NCI-H1105 (cell line): ENCODE measurements at regions not wholly inside any gene's neighbourhood (a gene's known extent, or its start where the extent isn't known, plus 50 kb on each side); places are given as distances from the start of the nearest gene placed in this dataset.
"Not testable (repeated sequence)": the region's sequence is repeated elsewhere in the genome, so short reads cannot be mapped to it uniquely, and the experiment has no call there.

ENCODE experiments used
- DNase-seq: peaks from one replicate; lab custom pipeline; 2025; lab: John Stamatoyannopoulos, UW

DNA sequence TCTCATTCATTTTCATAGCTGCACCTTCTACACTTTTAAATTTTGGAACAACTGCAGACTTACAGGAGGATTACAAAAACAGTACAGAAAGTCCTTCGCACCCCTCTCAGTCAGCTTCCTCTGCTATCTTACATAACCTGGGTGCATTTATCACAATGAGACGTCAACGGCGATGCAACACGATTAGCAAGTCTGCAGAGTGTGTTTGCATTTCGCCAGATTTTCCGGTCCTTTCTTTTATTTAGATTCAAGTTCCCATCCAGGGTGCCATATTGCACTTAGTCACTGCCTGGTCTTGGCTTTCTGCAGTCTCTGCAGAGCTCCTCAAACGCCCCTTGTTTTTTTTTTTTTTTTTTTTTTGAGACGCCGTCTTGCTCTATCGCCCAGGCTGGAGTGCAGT lies 85.9 kb downstream of the ASMT start:
- no peak for DNase-seq

DNA sequence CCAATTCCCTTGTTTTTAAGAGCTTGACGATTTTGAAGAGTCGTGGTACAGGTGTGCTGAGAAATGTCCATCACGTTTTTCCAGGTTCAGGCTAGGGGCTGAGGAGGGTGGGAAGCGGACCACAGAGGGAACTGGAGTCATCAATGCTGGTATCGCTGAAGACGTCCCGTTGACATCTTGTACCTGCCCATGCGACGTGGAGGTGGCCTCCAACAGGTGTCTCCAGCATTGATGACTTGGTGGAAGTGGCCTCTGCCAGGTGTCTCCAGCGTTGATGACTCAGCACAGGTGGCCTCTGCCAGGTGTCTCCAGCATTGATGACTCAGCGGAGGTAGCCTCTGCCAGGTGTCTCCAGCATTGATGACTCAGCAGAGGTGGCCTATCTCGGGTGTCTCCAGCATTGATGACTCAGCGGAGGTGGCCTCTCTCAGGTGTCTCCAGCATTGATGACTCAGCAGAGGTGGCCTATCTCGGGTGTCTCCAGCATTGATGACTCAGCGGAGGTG lies 86.6 kb downstream of the ASMT start:
- not testable (repeated sequence) for DNase-seq

DNA sequence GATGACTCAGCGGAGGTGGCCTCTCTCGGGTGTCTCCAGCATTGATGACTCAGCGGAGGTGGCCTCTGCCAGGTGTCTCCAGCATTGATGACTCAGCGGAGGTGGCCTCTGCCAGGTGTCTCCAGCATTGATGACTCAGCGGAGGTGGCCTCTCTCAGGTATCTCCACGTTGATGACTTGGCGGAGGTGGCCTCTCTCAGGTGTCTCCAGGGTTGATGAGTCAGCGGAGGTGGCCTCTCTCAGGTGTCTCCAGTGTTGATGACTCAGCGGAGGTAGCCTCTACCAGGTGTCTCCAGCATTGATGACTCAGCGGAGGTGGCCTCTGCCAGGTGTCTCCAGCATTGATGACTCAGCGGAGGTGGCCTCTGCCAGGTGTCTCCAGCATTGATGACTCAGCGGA lies 87.3 kb downstream of the ASMT start:
- not testable (repeated sequence) for DNase-seq

DNA sequence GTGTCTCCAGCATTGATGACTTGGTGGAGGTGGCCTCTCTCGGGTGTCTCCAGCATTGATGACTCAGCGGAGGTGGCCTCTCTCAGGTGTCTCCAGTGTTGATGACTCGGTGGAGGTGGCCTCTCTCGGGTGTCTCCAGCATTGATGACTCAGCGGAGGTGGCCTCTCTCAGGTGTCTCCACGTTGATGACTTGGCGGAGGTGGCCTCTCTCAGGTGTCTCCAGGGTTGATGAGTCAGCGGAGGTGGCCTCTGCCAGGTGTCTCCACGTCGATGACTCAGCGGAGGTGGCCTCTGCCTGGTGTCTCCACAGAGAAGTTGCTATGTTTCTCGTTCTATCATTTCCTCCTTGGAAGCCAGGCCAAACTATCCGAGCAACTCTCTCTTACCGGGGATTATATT lies 87.7 kb downstream of the ASMT start:
- DNase-seq: not testable (repeated sequence)

DNA sequence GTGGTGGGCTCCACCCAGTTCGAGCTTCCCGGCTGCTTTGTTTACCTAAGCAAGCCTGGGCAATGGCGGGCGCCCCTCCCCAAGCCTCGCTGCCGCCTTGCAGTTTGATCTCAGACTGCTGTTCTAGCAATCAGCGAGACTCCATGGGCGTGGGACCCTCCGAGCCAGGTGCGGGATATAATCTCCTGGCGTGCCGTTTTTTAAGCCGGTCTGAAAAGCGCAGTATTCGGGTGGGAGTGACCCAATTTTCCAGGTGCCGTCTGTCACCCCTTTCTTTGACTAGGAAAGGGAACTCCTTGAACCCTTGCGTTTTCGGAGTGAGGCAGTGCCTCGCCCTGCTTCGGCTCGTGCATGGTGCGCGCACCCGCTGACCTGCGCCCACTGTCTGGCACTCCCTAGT lies 94.4 kb downstream of the ASMT start:
- DNase-seq: not testable (repeated sequence)

DNA sequence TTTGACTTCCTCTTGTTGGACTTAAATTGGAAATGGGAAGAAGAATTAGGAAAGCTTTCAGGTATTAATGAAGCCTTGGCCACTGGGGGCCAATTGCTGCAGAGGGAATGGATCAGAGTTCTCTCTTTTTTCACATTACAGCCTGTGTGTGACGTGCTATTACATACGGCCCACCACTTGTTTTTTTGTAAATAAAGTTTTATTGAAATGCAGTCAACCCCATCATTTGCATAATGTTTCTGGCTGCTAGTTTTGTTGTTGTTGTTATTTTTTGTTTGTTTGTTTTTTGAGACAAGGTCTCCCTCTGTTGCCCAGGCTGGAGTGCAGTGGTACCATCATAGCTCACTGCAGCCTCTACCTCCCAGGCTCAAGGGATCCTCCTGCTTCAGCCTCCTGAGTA lies 98.4 kb downstream of the ASMT start:
- DNase-seq: no peak

DNA sequence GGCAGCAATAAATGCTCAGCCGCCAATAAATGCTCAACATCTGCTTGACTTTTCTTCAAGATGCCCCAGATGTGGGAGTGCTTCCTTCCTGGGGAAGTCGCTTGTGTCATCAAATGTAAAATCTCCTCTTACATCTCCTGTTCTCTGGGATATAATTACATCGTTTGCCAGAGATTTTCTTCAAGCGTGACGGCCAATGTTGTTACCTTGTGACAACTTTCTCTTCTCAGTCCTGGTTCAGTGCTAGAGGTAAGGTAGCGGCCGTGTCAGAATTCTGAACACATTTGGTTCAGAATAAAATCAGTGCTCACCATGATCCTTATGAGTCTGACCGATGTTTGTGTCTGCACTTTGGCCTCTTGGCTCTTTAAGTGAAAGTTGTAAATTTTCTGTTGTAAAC lies 102.5 kb downstream of the ASMT start:
- DNase-seq: no peak

DNA sequence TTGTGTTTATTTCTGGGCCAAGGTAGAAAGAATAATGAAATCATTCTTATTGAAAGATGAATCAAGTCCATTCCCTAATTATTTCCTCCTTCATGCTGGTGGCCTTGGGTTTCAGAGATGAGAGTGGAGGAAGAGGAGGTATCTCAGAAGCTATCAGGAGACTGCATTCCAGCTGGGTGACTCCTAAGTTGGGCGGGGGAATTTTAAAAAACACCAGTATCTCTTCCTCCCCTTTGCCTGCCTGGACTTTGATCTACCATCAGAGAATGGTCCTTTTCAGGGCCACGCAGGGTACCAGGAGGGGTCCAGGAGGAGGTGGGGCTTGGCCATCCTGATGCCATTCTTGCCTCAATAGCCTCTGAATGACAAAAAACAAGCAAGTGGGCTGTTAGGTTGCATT lies 104.4 kb downstream of the ASMT start:
- DNase-seq: no peak

DNA sequence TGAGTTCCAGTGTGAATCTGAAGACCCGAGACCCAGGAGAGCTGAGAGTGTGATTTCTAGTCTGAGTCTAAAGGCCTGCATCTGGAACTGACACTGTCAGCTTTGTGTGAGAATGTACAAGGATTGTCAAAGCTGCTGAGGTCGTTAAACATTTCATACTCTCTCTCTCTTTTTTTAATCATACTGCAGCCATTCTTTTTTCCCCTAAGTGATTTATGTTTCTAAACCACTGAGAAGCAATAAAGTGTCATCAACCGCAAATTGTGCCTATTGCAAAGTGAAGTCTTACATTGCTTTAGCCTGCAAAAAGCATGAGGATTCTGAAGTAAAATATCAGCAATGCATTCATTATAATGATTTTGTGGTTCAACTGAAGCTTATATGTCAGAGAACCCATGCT lies 106.0 kb downstream of the ASMT start:
- DNase-seq: no peak

DNA sequence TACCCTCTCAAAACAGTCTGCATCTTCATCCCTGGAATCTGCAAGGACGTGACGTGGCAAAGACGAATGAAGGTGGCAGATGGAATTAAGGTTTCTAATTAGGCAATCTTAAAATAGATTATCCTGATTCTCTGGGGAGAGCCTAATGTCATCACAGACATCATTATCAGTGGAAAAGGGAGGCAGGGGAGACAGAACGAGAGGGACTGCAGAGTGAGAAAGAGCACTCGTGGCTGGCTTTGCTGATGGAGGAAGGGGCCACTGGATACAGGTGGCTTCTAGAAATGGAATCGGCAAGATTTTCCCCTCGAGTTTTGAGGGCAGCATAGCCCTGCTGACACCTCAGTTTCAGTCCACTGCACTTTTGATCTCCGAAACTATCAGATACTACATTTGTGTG lies 110.6 kb downstream of the ASMT start:
- DNase-seq: no peak

DNA sequence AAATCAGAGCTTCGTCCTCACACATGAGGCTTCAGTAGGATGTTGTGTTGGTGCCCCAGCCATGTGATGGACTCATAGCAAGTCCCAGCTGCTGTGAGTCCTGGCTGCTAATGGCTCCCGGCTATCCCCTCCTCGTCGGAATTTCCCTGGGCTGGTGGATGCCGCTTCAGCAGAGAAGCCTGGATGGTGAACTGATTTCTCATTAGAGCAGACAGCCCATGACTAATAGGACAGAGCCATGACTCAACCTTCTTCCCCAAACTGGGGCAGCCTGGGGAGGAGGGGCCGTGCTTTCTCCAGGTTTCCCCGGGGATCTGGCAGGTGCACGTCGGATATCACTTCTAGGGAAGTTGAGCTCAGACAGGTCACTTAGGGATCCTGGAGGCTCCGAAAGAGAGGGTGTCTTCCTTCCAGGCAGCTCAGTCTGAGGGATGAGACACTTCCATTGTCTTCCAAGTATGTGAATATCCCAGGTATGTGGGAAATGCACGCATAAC lies 112.7 kb downstream of the ASMT start:
- no peak for DNase-seq

DNA sequence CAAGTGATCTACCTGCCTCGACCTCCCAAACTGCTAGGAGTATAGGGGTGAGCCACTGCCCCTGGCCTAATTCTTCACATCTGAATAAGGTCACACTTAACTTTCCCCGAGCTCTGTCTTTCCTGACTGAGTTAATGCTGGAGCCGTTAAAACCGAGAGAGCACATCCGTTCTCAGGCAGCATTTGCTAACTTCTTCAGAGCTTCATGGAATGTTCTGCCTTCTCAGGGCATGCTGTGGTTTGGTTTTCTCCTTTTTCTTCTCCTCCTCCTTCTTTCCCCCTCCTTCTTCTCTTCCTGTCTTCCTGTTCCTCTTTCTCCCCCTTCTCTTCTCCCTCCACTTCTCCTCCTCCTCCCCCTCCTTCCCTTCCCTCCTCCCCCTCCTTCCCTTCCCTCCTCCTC lies 119.9 kb downstream of the ASMT start:
- DNase-seq: no peak

DNA sequence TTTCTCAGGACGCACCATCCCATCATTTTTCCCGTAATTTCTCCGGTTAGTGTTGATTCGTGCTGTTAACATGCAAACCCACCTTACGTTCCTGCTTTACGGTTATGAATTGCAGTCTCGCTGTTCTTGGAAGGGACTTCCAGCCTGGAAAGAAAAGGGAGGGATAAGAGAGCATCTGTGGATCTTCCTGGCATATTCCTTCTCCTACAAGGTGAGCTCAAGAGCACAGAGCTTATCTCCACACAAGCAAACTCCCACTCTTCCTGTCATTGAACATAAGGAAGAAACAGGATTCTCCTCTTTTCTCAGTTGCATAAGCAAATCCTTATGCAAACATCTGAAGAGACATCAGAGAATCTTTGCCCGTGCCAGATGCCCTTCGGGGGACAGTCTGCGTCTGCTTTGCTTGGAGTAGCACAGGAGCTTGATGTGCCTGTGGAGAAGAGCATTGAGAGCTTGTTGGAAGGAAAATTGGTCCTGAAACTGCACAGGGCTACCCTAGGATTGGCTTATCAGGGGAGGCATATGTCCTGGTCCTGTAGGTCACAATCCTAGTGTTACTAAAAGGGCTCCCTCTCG lies 127.0 kb downstream of the ASMT start:
- no peak for DNase-seq

DNA sequence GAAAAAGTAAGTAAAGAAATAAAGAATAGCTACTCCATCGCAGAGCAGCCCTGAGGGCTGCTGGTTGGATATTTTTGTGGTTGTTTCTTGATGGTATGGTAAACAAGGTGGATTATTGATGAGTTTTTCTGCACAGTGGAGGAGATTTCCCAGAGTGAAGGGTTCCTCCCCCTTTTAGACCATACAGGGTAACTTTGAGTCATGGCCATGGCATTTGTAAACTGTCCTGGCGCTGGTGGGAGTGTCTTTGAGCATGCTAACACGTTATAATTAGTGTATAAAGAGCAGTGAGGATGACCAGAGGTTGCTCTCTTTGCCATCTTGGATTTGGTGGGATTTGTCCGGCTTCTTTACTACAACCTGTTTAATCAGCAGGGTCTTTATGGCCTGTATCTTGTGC lies 128.2 kb downstream of the ASMT start:
- DNase-seq: no peak

DNA sequence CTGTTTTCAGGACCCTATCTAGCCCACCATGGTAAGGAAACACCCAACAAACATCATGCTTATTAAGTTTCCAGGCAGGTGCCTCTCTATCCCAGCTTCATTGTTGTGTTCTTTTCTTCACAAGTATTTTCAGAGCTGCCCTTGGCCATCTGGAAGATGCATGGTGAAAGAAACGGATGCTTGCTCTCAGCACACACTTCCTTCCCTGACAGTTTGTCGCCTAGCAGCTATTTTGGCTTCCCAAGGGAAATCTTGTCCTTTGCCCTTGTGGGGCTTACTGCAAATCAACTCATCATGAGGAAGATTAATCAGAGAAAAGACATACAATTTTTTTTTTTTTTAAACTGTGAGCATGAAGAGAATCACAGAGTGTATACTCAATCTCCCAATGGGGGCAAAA lies 128.8 kb downstream of the ASMT start:
- DNase-seq: no peak

DNA sequence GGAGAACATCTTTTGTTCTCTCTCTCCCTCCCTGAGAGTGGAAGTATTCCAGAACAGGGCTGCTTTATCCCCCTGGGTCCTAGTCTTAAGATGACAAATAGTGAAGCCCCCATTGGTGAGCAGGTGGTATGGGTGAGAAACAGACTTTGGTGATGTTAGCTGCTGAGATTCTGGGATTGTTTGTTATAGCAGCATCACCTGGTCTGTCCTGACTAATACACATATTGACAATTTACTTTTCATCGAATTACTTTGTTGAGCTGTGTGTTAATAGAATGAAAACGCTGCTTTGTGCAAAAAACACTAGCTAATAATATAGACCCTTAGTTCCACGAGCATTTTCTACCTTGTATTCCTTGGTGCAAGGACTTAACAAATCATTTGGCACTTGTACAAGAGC lies 133.5 kb downstream of the ASMT start:
- no peak for DNase-seq

DNA sequence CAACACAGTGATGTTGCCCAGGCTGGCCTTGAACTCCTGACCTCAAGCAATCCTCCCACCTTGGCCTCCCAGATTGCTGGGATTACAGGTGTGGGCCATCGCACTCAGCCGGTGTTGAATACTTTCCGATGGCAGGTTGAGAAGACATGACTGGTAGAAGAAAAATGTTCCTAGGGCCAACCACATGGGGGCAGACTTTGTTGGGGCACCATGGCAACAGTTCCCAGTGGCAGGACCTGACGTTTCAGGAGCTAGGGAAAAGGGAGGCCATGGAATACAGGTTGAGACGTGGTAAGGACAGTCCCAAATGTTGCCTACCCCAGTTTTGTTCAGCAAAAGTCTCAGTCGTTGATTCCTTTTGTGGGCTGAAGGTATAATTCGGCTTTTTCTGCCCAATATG lies 134.6 kb downstream of the ASMT start:
- no peak for DNase-seq

DNA sequence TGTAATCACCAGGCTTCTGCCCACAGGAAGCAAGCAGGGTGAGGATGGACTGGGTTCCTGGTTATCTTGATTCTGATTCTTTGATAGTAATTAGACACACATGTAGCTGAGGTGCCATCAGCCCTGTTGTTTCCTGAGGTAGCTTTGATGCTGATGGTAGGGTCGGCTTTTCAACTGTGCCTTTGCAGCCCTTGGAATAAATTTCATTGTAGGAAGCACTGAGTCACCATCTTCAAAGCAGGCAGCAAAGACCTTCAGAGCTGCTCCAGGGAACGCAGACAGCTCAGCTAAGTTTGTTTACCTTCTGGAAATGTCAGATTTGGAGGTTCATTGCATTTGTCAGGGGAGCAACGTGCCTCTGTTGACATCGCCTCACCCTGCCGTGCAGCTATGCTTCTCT lies 135.4 kb downstream of the ASMT start:
- no peak for DNase-seq

DNA sequence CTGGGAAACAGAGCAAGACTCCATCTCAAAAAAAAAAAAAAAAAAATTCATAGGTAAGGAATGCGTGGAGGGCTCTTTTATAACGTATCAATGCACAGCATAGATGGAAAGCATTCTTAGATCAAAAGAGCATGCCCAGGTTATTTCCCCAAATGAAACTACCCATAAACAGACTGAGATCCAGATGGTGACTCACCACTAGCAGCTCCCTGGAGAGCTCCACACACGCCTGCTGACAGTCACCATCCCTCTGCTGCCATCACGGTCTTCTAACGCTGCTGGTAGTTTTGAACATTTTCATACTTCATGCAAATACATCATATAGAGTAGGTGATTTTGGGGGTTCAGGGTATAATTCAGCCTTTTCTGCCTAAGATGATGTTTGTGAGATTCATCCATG lies 136.9 kb downstream of the ASMT start:
- no peak for DNase-seq

DNA sequence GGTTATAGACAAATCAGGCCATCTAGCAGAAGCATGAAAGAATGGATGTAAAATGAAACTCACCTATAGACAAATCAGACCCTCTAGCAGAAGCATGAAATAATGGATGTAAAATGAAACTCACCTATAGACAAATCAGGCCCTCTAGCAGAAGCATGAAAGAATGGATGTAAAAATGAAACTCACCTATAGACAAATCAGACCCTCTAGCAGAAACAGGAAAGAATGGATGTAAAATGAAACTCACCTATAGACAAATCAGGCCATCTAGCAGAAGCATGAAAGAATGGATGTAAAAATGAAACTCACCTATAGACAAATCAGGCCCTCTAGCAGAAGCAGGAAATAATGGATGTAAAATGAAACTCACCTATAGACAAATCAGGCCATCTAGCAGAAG lies 137.9 kb downstream of the ASMT start:
- not testable (repeated sequence) for DNase-seq

DNA sequence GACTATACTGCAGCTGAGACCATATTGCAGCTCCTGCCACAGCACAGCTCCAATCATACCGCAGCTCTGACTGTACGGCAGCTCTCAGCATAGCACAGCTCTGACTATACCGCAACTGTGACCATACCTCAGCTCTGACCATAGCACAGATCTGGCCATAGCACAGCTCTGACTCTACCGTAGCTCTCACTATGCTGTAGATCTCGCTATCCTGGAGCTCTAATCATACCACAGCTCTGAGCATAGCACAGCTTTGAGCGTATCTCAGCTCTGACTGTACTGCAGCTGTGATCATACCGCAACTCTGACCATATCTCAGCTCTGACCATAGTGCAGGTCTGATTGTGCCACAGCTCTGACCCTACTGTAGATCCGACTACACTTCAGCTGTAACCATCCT lies 139.2 kb downstream of the ASMT start:
- DNase-seq: no peak

DNA sequence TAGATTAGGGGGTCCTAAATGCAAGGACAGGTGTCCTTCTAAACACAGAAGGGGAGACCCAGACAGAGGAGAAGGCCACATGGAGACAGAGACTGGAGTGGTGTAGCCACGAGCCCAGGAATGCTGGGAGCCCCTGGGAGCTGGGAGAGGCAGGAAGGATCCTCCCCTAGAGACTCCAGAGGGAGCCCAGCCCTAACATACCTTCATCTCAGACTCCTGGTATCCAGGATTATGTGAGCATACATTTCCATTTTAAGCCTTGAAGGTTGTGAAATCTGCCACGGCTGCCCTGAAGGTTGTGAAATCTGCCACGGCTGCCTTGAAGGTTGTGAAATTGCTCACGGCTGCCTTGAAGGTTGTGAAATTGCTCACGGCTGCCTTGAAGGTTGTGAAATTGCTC lies 148.4 kb downstream of the ASMT start:
- DNase-seq: no peak

DNA sequence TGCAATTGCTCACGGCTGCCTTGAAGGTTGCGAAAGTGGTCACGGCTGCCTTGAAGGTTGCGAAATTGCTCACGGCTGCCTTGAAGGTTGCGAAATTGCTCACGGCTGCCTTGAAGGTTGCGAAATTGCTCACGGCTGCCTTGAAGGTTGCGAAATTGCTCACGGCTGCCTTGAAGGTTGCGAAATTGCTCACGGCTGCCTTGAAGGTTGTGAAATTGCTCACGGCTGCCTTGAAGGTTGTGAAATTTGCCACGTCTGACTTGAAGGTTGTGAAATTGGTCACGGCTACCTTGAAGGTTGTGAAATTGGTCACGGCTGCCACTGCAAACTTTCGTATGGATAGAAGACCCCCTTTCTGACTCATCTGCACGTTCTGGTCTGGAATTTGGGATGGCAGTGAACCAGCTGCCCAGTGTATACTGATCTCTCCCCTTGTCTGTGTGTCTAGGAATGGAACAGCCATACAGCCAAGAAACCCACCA lies 150.1 kb downstream of the ASMT start:
- DNase-seq: not testable (repeated sequence)

DNA sequence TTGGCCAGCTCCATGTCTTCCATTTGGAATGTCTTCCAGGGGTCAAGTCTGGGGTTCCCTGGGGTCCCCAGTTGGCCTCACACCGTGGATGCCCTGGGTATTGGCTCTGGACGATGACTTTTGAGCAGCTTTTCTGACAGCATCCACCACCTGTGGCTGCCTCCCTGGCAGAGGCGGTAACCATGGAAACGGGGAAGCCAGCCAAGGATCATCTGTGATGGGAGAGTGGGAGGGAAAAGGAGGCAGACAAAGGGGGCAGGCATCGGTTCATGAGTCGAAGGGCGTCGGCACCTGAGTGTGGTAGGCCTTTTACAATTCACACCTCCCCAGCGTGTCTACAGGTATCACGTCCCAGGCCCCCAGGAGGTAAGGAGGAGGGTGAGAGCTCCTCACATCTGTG lies 152.2 kb downstream of the ASMT start:
- peak; percentile 48 for DNase-seq
